Esophagus muscularis mucosa (tissue), 3 donors: ENCODE measurements at regions not wholly inside any gene's neighbourhood (a gene's known extent, or its start where the extent isn't known, plus 50 kb on each side); places are given as distances from the start of the nearest gene placed in this dataset.

Source experiments
- POLR2AphosphoS5 ChIP-seq, 2 donors: sonication (generic); formaldehyde crosslinking; IDR thresholded peaks; one replicate each; pipeline ENCODE4 v1.6.1; 2017; ENCODE audit warnings: antibody characterized with exemption in 2 of 2
- TF ChIP-seq, protein P1 (sequence below), 3 experiments: fragments of 200-600 bp in 2 of 3; fragments of 450-650 bp in 1 of 3; sonication (generic) in 2 of 3; IDR thresholded peaks; one replicate each; pipeline ENCODE4 v1.5.1; 2017 to 2019; ENCODE audit warnings: antibody characterized with exemption in 3 of 3, mild to moderate bottlenecking in 2 of 3, moderate library complexity in 1 of 3

- peak in 1 of 2 donors; percentile 24 for TF ChIP-seq POLR2AphosphoS5 (IDR thresholded peaks at IDR 0.05)
- TF ChIP-seq, protein P1, sequence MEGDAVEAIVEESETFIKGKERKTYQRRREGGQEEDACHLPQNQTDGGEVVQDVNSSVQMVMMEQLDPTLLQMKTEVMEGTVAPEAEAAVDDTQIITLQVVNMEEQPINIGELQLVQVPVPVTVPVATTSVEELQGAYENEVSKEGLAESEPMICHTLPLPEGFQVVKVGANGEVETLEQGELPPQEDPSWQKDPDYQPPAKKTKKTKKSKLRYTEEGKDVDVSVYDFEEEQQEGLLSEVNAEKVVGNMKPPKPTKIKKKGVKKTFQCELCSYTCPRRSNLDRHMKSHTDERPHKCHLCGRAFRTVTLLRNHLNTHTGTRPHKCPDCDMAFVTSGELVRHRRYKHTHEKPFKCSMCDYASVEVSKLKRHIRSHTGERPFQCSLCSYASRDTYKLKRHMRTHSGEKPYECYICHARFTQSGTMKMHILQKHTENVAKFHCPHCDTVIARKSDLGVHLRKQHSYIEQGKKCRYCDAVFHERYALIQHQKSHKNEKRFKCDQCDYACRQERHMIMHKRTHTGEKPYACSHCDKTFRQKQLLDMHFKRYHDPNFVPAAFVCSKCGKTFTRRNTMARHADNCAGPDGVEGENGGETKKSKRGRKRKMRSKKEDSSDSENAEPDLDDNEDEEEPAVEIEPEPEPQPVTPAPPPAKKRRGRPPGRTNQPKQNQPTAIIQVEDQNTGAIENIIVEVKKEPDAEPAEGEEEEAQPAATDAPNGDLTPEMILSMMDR (IDR thresholded peaks at IDR 0.05), result no peak
Observed at GRCh38 chr4:140309124-140309870, 64.1 kb upstream of the SCOC start.
